B cell (primary cell): ENCODE measurements at regions not wholly inside any gene's neighbourhood (a gene's known extent, or its start where the extent isn't known, plus 50 kb on each side); places are given as distances from the start of the nearest gene placed in this dataset.

Source experiments
- CTCF ChIP-seq: fragments of 200-600 bp; IDR thresholded peaks from one replicate; pipeline ENCODE4 v1.8.0; 2022; ENCODE audit warnings: antibody characterized with exemption, mild to moderate bottlenecking
- EZH2 ChIP-seq: IDR thresholded peaks from 2 replicates; pipeline ENCODE4 v1.6.1; 2012; ENCODE audit warnings: borderline replicate concordance, low read depth, mild to moderate bottlenecking, moderate library complexity, low read length; ENCODE audit not compliant: insufficient read depth, poor library complexity, severe bottlenecking

- TF ChIP-seq CTCF = no peak
- TF ChIP-seq EZH2 = no peak
Observed at GRCh38 chr16:47944589-47944988, 211.2 kb downstream of the ABCC12 start.
